MCF 10A (cell line): ENCODE measurements at regions not wholly inside any gene's neighbourhood (a gene's known extent, or its start where the extent isn't known, plus 50 kb on each side); places are given as distances from the start of the nearest gene placed in this dataset.

Experiments
- BruUV-seq: library from RNA; stranded (reverse); fragments of 400-500 nt; replicated peaks from 2 replicates; lab custom pipeline; 2021; lab: Mats Ljungman, UMichigan
- CTCF ChIA-PET: fragments of 300-600 bp; sonication (Branson Sonifier 250); formaldehyde crosslinking; extraction: SDS; loops from one replicate; lab custom pipeline; 2021; ENCODE audit warnings: antibody characterized with exemption, inconsistent platforms; lab: Yijun Ruan, JAX
- POLR2A ChIA-PET: fragments of 300-600, 350-650 bp; sonication (Branson Sonifier 250); formaldehyde crosslinking; extraction: SDS; loops from one replicate; lab custom pipeline; 2020; ENCODE audit warnings: antibody characterized with exemption, inconsistent platforms; lab: Yijun Ruan, JAX
- DNase-seq: peaks from one replicate; pipeline ENCODE4 v3.0.0-alpha.2; 2018; ENCODE audit not compliant: unreplicated experiment
- H3K27ac Mint-ChIP-seq: one replicate; pipeline ENCODE4 v1.8.0; 2022; ENCODE audit warnings: mild to moderate bottlenecking, low read depth, mixed read lengths; ENCODE audit not compliant: unreplicated experiment
- H3K27me3 Mint-ChIP-seq: one replicate; pipeline ENCODE4 v1.8.0; 2022; ENCODE audit warnings: mixed read lengths; ENCODE audit not compliant: insufficient read depth, unreplicated experiment
- H3K36me3 Mint-ChIP-seq: one replicate; pipeline ENCODE4 v1.8.0; 2022; ENCODE audit warnings: mild to moderate bottlenecking, moderate library complexity, mixed read lengths; ENCODE audit not compliant: insufficient read depth, unreplicated experiment
- H3K4me1 Mint-ChIP-seq: one replicate; pipeline ENCODE4 v1.8.0; 2022; ENCODE audit warnings: mixed read lengths; ENCODE audit not compliant: insufficient read depth, unreplicated experiment
- H3K4me3 Mint-ChIP-seq: one replicate; pipeline ENCODE4 v1.8.0; 2022; ENCODE audit warnings: mild to moderate bottlenecking, moderate library complexity, mixed read lengths; ENCODE audit not compliant: unreplicated experiment
- H3K9me3 Mint-ChIP-seq: one replicate; pipeline ENCODE4 v1.8.0; 2022; ENCODE audit warnings: mixed read lengths; ENCODE audit not compliant: unreplicated experiment
- intact Hi-C: fragments of 100-400 bp; cut with micrococcal nuclease; formaldehyde crosslinking; loops from 2 replicates; pipeline ENCODE4 v1.14.1; 2022
- TF ChIP-seq, protein P1 (sequence below): fragments of 200-600 bp; IDR thresholded peaks from one replicate; pipeline ENCODE4 v1.8.0; 2022; ENCODE audit warnings: antibody characterized with exemption, mild to moderate bottlenecking; ENCODE audit not compliant: unreplicated experiment

DNA sequence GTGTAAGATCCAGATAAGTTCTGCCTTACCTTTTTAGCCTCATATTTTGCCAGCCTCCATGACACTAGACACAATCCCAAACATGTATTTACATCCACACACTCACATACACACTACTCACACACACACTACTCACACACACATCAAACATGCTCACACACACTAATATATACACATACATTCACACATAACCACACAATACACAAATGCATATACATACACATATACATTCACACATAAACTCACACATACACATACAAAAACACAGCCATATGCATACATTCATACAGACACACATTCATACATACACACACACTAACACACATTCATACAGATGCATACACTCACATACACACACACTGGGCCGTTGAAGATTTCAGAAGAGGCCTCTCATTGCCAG, 109.5 kb downstream of the MAIP1 start:
- no peak for DNase-seq
- TF ChIP-seq, protein P1, sequence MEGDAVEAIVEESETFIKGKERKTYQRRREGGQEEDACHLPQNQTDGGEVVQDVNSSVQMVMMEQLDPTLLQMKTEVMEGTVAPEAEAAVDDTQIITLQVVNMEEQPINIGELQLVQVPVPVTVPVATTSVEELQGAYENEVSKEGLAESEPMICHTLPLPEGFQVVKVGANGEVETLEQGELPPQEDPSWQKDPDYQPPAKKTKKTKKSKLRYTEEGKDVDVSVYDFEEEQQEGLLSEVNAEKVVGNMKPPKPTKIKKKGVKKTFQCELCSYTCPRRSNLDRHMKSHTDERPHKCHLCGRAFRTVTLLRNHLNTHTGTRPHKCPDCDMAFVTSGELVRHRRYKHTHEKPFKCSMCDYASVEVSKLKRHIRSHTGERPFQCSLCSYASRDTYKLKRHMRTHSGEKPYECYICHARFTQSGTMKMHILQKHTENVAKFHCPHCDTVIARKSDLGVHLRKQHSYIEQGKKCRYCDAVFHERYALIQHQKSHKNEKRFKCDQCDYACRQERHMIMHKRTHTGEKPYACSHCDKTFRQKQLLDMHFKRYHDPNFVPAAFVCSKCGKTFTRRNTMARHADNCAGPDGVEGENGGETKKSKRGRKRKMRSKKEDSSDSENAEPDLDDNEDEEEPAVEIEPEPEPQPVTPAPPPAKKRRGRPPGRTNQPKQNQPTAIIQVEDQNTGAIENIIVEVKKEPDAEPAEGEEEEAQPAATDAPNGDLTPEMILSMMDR = no peak
- POLR2A ChIA-PET = interaction anchor here (0.6 kb wide), 1 partner anchor 92 kb away, joined by 3 read pairs; no protein-coding TSS in a partner anchor
- intact Hi-C loops = no loop called here
- no peaks in the 10 kb centered on the region for H3K9me3 Mint-ChIP-seq
- no peak overlapping the region for H3K27ac Mint-ChIP-seq
- H3K4me1 Mint-ChIP-seq = no peaks in the 10 kb centered on the region
- H3K4me3 Mint-ChIP-seq = no peak overlapping the region
- BruUV-seq = no TSS peak
- no peaks in the 10 kb centered on the region for H3K36me3 Mint-ChIP-seq
- CTCF ChIA-PET = interaction anchor here (0.6 kb wide), 1 partner anchor 276 kb away, joined by 3 read pairs; no protein-coding TSS in a partner anchor
- H3K27me3 Mint-ChIP-seq = no peaks in the 10 kb centered on the region

DNA sequence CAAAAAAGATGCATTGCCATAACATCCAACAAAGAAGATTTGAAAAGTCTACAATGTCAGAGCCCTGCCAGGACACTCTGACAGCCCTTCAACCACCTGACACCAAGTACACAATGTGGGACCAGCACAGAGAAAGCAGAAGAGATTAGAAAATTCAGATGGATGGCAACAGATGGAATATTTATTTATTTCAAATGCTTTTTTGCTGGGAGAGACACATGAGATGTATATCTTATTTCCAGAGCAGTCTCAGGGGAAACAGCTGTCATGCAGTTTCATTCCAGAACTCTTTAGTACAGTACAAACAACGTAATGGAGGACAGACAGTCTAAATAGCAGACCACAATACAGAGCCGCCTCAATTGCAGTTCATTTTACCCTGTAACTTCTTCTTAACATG, 110.1 kb downstream of the MAIP1 start:
- H3K27ac Mint-ChIP-seq = no peak overlapping the region
- no peak overlapping the region for H3K4me3 Mint-ChIP-seq
- ChIA-PET POLR2A (no interaction called here), CTCF (interaction anchor here (0.6 kb wide), 1 partner anchor 275 kb away, joined by 3 read pairs; no protein-coding TSS in a partner anchor)
- DNase-seq = no peak
- TF ChIP-seq, protein P1 = no peak
- no peaks in the 10 kb centered on the region for H3K36me3 Mint-ChIP-seq
- BruUV-seq = no TSS peak
- H3K9me3 Mint-ChIP-seq = no peaks in the 10 kb centered on the region
- H3K4me1 Mint-ChIP-seq = no peaks in the 10 kb centered on the region
- H3K27me3 Mint-ChIP-seq = no peaks in the 10 kb centered on the region
- intact Hi-C loops = no loop called here

DNA sequence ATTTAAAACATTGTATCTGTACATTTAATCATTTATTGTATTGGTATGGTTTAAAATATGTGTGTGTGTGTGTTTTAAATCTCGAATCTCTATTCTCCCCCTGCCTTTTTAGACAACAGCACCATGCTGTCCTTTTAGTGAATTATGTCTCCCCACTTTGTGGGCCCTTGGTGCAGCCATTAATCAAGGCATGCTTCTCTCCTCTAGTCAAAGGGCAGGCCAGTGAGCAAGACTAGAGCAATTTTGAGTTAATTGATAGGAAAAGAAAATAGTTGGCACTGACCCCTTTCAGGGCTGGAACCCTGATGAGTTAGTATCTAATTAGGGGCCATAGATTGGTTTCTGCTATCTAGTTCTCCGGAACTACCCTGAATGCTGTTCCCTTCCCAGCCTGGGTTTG, 111.0 kb downstream of the MAIP1 start:
- intact Hi-C loops = no loop called here
- H3K27me3 Mint-ChIP-seq = no peaks in the 10 kb centered on the region
- ChIA-PET POLR2A (no interaction called here), CTCF (no interaction called here)
- no TSS peak for BruUV-seq
- no peak for DNase-seq
- TF ChIP-seq, protein P1 = no peak
- H3K4me1 Mint-ChIP-seq = no peaks in the 10 kb centered on the region
- no peak overlapping the region for H3K4me3 Mint-ChIP-seq
- H3K9me3 Mint-ChIP-seq = peaks cover 2% of the 10 kb centered on the region
- no peaks in the 10 kb centered on the region for H3K36me3 Mint-ChIP-seq
- H3K27ac Mint-ChIP-seq = no peak overlapping the region

DNA sequence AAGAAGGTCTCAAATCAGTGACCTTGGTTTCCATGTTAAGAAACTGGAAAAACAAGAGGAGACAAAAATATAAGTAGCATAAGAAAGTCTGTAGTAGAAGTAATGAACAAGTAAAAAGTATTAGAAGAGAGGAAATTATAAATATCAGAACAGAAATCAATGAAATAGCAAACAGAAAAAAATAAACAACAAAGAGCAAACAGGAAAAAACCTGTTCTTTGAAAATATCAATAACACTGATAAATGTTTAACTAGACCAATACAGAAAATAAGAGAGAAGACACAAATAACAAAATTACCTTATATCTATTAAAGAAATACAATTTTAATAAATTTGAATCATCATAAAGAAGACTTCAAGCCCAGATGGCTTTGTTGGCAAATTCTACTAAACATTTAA, 113.3 kb downstream of the MAIP1 start:
- H3K27me3 Mint-ChIP-seq = no peaks in the 10 kb centered on the region
- ChIA-PET POLR2A (no interaction called here), CTCF (no interaction called here)
- BruUV-seq = no TSS peak
- intact Hi-C loops = no loop called here
- no peaks in the 10 kb centered on the region for H3K4me1 Mint-ChIP-seq
- H3K4me3 Mint-ChIP-seq = no peak overlapping the region
- peaks cover 10% of the 10 kb centered on the region for H3K9me3 Mint-ChIP-seq
- DNase-seq = no peak
- no peak overlapping the region for H3K27ac Mint-ChIP-seq
- TF ChIP-seq, protein P1 = no peak
- no peaks in the 10 kb centered on the region for H3K36me3 Mint-ChIP-seq
